ENCODE measurements at regions not wholly inside any gene's neighbourhood (a gene's known extent, or its start where the extent isn't known, plus 50 kb on each side); places are given as distances from the start of the nearest gene placed in this dataset.
"Not testable (repeated sequence)": the region's sequence is repeated elsewhere in the genome, so short reads cannot be mapped to it uniquely, and the experiment has no call there.

DNA sequence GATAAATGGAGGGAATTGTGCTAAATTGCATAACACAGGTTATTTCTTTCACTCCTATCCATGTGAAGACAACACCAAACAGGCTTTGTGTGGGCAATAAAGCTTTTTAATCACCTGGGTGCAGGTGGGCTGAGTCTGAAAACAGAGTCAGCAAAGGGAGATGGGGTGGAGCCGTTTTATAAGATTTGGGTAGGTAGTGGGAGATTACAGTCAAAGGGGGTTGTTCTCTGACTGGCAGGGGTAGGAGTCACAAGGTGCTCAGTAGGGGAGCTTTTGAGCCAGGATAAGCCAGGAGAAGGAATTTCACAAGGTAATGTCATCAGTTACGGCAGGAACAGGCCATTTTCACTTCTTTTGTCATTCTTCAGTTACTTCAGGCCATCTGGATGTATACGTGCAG is 358.8 kb upstream of the LRP1B start:
- DNase-seq (ENCODE audit: low read depth, low spot score) = not testable (repeated sequence)

DNA sequence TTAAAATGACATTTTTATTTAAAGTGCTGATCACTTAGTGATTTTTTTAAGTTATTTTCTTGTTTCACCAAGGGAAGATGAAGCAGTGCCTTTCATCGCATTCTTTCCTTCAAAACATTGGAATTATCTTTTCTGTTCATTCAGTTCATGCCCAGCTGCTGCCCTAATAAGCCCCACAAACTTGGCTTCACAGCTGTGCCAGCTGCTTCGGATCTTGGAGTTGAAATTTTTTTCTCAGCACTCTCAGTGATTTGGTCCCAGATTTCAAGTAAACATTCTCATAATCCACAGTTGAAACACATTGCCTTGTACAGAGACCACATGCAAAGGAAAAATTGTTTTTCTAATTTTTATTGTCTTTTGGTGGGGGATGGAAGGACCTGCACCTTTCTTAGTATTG is 353.3 kb upstream of the LRP1B start:
- no peak for DNase-seq (ENCODE audit: low read depth, low spot score)

DNA sequence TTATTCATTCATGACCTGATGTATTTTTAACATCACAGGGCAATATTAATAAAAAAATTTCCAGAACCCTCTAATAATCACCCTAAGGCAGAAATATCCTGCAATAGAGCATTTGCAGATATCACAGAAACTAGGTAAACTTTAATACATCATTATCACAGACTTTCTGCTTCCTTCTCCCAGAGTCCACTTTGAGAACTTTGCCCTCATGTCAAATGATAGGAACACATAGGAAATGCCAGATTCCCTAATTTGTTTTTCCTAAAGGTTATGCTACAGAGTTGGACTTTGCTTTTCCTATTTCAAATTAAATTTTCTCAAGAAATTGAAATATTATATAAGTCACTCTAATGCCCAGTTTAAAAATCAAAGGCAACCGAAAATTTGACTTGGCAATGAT is 352.8 kb upstream of the LRP1B start:
- no peak for DNase-seq (ENCODE audit: low read depth, low spot score)

DNA sequence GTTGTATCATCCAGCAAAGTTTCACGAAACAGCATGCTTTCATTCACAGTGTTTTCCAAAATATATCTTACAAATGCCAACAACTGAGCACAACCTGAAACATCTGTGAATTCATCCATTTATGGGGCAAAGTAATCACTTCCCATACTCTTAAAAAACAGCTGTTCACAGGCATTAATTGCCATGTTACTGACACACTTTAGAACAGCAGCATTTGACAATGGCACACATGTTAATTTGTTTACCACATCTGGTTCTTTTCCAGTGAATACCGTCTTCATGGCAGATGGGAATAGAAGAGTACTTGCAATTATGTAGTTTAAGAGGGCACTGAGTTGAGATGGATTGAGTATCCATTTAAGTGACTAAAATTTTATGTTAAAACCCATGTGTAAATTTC is 347.4 kb upstream of the LRP1B start:
- no peak for DNase-seq (ENCODE audit: low read depth, low spot score)

DNA sequence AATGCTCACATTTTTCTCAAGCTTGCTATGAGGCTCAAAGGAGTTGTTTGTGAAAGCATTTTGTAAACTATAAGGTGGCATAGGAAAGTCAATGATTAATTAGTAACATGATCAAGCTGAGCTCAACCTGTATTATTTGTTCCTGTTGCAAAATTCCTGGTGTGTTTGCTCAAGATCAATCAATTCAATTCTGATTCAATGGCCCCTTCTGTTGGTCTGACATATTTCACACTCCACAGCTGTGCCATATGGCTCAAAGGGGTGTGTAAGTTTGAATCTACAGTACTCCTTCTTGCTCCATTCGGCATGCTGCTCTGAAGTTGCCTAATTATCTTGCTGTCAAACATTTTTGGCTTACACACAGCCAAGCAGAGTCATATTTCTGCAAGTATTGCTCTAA is 341.6 kb upstream of the LRP1B start:
- no peak for DNase-seq (ENCODE audit: low read depth, low spot score)

DNA sequence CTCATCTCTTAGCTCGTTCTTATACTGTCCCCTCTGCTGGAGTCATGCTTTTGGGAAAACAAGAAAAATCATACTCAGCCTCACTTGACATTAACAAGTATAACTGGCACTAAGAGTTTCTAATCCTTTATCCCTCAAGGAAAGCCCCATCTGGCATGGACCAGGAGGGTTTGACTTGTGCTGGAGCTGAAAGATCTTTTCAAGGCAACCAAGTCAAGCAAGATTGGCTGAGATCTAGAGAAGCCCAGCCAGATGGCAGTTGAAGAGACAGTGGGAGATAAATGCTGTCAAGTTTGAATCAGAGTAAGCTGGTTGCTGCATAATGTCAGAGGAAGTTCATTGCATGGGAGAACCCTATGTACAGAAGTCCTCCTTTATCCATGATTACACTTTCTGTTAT is 336.5 kb upstream of the LRP1B start:
- DNase-seq (ENCODE audit: low read depth, low spot score) = no peak

DNA sequence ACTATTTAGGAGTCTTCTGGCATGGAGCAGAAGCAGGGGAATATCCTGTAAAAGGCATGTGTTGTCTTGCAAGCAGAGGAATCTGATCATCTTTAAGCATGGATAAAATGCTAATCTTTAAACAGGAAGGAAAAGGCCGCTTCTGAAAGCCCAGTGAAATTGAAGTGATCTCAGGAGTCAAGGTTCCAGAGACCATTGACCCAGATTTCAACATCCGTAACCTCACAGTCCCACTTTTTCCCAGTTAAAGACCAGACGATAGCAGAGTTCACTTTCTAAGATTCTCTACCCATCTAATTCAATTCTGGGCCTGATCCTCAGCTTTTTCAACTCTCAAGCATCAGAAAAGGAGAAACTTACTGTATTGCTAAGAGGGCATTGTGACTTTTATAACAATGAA is 332.2 kb upstream of the LRP1B start:
- DNase-seq (ENCODE audit: low read depth, low spot score) = no peak

DNA sequence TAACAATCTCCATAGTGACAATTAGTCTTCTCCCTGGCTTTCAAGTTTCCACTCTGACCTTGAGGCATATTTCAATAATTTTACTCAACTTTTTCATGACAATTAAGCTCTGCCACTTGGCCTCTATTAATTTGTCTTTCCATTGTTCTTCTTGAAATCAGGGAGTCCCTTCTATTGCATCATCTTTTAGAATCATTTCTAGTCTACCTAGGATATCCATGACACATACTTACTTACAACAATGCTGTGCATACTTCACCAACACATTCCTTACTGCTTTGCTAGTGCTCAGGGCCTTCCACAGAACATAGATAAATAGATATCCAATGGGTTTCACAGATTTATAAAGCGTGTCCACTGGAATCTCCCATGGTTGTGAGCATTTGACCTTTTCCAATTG is 331.5 kb upstream of the LRP1B start:
- no peak for DNase-seq (ENCODE audit: low read depth, low spot score)

DNA sequence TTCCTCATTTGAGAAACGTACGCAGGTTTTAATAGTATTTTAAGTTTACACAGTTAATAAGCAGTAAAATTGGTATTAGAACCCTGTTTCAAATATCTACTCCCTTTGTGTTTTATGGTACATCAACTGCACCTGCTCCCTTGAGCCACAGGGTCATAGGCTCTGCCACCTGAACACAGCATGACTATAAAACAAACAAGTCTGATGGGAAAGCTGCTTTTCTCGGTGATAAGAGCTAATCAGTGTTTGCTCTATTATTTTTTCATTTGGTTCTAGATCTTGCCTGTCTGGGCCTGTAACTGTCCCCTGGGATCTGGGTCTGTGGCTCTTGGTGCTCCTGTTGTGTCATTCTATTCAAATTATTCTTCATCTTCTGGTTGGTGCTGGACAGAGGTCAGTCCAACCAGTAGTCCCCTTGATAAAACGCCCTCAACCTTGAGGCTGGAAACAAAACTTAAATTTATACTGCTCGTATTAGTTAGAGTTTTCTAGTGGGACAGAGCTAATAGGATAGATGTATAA is 314.8 kb upstream of the LRP1B start:
- no peak for DNase-seq (ENCODE audit: low read depth, low spot score)

DNA sequence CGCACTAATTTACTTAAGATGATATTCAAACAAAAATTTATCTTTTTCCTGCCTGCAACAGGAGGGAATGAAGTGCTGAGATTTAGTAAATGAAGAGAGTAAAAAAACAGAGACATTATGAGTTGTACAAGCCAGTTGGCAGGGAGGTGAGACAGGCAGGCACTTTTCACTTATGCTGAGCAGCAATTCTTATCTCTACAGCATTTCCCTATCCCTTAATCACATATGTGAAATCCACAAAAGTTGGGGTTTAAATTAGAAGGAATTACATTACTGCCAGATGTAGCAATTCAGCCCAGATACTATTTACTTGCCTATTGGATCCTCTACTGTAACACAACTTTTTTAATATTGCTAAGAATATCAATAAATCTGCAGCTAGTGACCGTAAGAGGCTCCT is 314.2 kb upstream of the LRP1B start:
- DNase-seq (ENCODE audit: low read depth, low spot score) = no peak

DNA sequence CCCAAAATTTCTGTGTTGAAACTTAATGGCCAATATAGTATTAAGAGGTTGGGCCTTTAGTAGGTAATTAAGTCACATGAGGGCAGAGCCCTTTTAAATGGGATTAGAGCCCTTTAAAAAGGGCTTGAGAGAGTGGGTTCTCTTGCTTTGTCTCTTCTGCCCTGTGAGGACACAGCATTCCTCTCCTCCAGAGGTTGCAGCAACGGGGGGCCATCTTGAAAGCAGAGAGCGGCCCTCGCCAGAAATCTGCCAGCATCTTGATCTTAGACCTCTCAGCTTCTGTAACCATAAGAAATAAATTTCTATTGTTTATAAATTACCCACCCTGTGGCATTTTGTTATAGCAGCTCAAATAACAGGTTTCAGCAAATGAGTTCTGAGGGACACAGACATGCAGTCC is 305.0 kb upstream of the LRP1B start:
- DNase-seq (ENCODE audit: low read depth, low spot score) = no peak

DNA sequence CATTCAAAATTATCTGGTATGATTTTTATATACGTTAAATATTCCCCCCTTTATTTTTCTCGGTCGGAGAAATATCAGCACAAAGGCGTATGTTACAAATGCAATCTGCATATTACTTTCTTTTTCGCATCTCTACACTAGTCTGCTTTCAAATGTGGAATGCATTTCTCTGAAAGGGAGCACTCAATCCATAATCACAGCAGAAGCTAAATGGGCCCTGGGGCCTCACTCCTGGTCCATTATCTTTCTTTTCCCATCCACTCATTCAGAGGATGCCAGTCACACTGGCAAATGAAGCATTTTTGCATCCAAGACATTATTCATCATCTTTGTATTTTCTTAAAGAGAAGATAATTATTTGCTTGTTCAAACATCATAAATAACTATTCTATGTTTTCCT is 295.2 kb upstream of the LRP1B start:
- no peak for DNase-seq (ENCODE audit: low read depth, low spot score)

DNA sequence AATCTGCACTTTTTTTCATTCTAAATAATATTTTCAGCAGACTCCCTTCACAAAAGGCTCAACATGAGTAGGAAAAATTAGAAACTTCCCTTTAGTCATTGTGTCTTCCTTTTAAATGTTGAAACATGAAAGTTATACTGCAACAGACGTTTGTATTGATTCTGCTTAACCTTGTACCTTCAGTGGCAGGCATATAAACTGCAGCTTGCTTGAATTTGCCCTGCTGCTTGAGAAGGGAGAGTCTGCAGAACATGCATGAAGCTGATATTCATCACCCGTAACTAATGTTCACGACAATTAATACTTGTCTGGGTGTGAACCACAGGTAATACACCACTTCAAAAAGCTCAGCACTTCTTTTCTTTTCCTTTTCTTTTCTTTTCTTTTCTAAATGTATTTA is 294.7 kb upstream of the LRP1B start:
- no peak for DNase-seq (ENCODE audit: low read depth, low spot score)

DNA sequence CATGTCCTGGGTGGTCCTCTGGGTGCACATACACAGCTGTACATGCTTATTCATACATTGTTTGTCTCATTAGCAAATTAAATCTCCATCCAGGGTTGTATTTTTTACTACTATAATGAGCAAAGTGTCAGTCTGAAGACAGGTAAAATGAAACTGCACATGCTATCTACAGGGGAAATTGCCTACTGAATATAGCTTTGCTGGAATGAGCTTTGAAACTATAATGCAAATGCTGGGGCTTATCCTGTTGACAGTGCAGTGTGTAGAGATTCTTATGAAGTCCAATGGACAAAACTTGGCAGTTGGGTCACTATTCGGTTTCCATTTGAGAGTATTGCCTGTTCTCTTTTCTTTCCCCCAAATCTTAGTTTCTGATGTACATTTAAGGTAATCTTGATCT is 292.8 kb upstream of the LRP1B start:
- no peak for DNase-seq (ENCODE audit: low read depth, low spot score)

DNA sequence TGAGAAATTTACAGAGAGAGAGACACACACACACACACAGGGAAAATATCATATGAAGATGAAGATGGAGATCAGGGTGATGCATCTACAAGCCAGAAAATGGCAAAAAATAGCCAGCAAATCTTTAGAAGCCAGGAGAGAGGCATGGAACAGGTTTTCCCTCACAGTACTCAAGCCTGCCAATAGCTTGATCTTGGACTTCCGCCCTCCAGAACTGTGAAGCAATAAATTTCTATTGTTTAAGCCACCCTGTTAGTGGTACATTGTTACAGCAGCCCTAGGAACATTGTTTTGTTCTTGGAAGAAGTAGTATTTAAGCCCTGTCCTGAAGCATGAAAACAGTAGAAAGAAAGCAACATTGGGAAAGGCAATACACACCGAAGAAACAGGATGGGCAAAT is 292.0 kb upstream of the LRP1B start:
- DNase-seq (ENCODE audit: low read depth, low spot score) = no peak

DNA sequence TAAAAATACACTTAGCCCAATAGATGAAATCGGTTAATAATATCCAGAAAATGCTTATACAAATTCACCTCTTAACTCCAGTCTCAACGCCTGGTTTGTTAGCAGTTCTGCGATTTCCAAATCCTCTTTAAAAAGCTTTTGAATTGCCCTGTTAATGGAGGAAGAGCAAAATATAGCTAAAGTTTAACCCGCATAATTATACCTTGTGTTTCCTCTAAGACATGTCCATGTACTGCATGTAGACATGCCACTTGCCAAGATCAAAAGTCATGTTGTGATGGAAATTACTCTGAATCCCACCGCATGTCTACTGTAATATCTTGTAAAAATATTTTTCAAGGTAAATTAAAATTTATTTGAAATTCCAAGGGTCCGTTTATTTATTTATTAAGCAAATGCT is 291.2 kb upstream of the LRP1B start:
- no peak for DNase-seq (ENCODE audit: low read depth, low spot score)

DNA sequence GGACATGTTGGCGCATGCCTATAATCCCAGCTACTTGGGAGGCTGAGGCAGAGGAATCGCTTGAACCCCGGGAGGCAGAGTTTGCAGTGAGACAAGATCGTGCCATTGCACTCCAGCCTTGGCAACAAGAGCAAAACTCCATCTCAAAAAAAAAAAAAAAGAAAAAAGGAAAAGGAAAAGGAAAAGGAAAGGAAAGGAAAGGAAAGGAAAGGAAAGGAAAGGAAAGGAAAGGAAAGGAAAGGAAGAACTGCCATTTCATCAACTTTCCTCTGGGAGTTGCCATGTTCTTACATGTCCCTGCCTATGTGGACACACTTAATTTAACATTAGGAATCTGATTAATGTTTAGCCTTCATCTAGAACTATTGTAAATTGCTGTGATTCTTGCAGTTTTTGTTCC is 287.9 kb upstream of the LRP1B start:
- not testable (repeated sequence) for DNase-seq (ENCODE audit: low read depth, low spot score)

DNA sequence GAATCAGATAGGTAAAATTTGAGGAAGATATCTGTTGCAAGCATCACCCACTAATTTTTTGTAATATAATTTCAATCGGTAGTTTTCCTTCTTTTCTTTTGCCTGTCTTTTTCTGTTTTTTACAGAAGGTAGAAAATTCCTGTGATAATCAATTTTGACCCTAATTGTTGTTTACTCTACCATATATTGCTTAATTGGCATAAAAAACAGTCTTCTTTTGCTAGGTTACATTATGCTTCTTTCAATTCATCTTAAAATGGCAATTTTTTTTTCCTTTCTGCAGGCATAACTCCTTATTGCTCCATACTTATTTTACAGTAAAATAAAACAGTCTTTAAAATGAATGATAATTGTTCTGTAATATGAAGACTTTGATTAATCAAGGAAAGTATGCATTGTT is 286.2 kb upstream of the LRP1B start:
- no peak for DNase-seq (ENCODE audit: low read depth, low spot score)

DNA sequence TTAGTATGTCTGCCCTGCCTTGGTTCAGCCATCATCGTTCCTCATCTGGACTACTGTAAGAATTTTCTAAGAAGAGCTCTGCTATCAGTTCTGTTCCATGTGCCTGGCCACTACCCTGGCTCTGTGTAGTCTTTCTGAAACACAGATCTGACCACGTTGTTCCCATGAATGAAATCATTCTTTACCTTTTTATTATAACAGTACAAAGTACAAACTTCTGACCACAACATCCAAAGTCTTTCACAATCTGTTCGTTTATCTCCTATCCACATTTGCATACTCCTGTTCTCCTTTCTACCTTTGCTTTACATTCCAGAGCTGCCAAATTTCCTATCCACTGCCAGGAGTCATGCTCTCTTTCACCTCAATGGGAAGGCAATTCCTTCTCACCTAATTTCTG is 284.6 kb upstream of the LRP1B start:
- DNase-seq (ENCODE audit: low read depth, low spot score) = no peak

DNA sequence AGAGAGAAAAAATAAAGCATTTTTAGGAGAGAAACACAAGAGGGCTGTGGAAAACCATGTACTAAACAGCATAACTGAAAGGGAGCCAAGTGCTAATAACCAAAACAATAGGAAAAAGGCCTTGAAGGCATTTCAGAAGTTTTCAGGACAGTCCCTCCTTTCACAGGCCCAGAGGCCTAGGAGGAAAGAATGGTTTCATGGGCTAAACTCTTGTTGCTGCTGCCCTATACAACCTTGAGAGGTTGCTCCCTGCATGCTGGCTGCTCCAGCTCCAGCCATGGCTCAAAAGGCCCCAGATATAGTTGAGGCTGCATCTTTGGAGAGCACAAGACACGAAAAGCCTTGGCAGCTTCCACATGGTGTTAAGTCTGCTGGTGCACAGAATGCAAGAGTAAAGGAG is 267.4 kb upstream of the LRP1B start:
- no peak for DNase-seq (ENCODE audit: low read depth, low spot score)

DNA sequence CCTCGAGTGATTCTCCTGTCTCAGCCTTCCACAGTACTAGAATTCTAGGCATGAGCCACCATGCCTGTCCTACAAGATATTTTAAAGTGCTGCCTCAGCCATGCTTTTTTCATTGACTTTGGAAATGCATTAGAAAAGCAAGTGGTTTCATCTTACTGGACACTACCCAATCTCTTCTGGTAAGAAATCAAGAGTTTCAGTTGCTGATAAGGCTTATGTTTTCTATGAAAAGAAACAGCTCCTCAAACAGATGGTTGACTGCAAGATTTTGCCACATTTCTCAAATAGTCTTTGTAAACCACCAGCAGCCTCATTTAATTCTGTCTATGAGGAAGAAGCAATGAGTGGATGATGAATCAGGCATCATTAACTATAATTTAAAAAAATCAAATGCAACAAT is 264.5 kb upstream of the LRP1B start:
- no peak for DNase-seq (ENCODE audit: low read depth, low spot score)

DNA sequence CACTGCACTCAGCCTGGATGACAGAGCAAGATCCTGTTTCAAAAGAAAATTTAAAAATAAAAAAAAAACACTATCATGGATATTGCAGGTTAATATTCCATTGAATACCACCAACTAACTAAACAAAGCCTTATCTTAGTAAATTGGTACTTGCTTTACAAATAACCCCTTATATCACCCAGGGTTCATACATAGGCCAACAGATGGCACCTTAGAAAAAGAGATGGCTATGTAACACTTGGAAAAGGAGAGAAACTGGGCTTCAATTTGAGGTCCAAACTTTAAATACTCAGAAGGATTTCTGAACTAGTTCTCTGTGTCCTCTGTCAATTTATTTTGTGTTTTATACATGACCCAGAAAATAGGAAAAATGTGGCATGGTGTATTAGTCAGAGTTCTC is 249.6 kb upstream of the LRP1B start:
- no peak for DNase-seq (ENCODE audit: low read depth, low spot score)

DNA sequence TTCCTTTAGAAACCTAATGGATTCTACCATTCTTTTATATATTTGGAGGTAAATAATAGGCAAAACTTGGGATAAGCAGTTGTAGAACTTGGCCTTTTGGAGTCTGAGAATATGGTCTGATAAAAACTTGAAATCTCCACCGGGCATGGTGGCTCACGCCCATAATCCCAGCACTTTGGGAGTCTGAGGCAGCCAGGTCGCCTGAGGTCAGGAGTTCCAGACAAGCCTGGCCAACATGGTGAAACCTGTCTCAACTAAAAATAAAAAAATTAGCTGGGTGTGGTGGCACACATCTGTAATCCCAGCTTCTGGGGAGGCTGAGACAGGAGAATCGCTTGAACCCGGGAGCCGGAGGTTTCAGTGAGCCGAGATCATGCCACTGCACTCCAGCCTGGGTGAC is 231.3 kb upstream of the LRP1B start:
- DNase-seq (ENCODE audit: low read depth, low spot score) = not testable (repeated sequence)

DNA sequence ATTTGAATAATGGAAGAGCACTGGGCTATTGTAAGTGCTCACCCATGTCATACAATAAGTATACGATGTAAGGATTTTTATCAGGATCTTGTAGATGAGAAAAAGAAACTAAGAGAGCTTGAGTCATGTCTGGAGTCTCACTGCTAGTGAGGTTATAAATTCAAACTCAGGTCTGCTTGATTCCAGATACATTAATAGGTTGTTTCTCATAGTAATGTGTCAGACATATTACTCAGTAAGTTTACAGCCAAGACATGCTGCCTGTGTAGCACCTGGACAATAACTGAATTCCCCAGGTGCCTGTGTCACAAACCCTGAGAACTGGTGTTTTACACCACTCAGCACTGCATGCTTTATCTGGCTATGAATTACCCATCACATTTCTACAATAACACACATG is 216.9 kb upstream of the LRP1B start:
- DNase-seq (ENCODE audit: low read depth, low spot score) = no peak

DNA sequence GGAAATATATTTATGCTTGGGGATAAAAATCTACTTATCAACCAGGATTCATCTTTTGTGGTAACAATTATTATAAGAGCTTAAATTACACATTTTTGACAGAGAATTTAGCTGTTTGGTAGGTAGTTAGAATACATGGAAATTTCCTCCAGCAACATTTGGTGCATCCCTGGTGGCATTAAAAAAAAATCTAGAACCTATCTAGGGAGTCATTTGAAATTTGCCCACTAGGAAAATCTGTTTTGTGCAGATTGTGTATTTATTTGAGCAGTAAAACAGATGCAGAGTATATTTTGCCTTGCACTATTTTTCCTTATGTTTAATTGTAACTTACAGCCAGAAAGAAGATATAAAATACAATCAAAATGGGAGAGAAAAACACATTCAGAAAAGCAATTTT is 208.4 kb upstream of the LRP1B start:
- no peak for DNase-seq (ENCODE audit: low read depth, low spot score)

All from ELF-1 (cell line).